IMR-90 (cell line): ENCODE measurements at regions not wholly inside any gene's neighbourhood (a gene's known extent, or its start where the extent isn't known, plus 50 kb on each side); places are given as distances from the start of the nearest gene placed in this dataset.
A peak's percentile ranks its signal among the peaks of the same experiment; 100 is the strongest.

Source experiments
- ATAC-seq: fragments of 200-7000 bp; cut with Tn5 transposase; 2 replicates; pipeline ENCODE4 v1.9.1; 2020; ENCODE audit warnings: low read depth, mild to moderate bottlenecking, moderate library complexity
- BruUV-seq: library from RNA; stranded (reverse); fragments of 400-500 nt; replicated peaks from 2 replicates; lab custom pipeline; 2021; lab: Mats Ljungman, UMichigan
- CTCF ChIA-PET: fragments of 300-600 bp; formaldehyde crosslinking; extraction: SDS; loops from one replicate; lab custom pipeline; 2021; ENCODE audit warnings: antibody characterized with exemption; lab: Yijun Ruan, JAX
- POLR2A ChIA-PET: fragments of 300-600 bp; sonication (Branson Sonifier 250); formaldehyde crosslinking; loops from one replicate; lab custom pipeline; 2022; ENCODE audit warnings: antibody characterized with exemption; ENCODE audit not compliant: unreplicated experiment; lab: Charles Lee
- DNase-seq: peaks from one replicate; pipeline ENCODE4 v3.0.0; 2013
- H2AFZ ChIP-seq: replicated peaks from 2 replicates; pipeline ENCODE3; 2013; ENCODE audit warnings: low read length, mild to moderate bottlenecking; ENCODE audit not compliant: poor library complexity
- H2AK5ac ChIP-seq: 2 replicates; pipeline ENCODE4 v1.6.1; 2013; ENCODE audit warnings: low read depth, low read length, inconsistent platforms
- H2AK9ac ChIP-seq: replicated peaks from 2 replicates; pipeline ENCODE3; 2013; ENCODE audit warnings: mild to moderate bottlenecking, low read depth, low read length, moderate library complexity; ENCODE audit not compliant: poor library complexity
- H2BK120ac ChIP-seq: 2 replicates; pipeline ENCODE4 v1.6.1; 2013; ENCODE audit warnings: low read depth, low read length, inconsistent platforms
- H2BK15ac ChIP-seq: 3 replicates; pipeline ENCODE4 v1.6.1; 2013; ENCODE audit warnings: low read depth, low read length, inconsistent platforms
- H2BK20ac ChIP-seq: 2 replicates; pipeline ENCODE4 v1.6.1; 2013; ENCODE audit warnings: low read depth, mild to moderate bottlenecking, inconsistent platforms, low read length, moderate library complexity
- H2BK5ac ChIP-seq: 2 replicates; pipeline ENCODE4 v1.6.1; 2013; ENCODE audit warnings: mild to moderate bottlenecking, low read depth, low read length, inconsistent platforms; ENCODE audit not compliant: poor library complexity, severe bottlenecking
- H3K14ac ChIP-seq: replicated peaks from 2 replicates; pipeline ENCODE4 v1.6.1; 2013; ENCODE audit warnings: low read depth, low read length, inconsistent platforms
- H3K18ac ChIP-seq: 2 replicates; pipeline ENCODE4 v1.6.1; 2013; ENCODE audit warnings: low read depth, low read length, control low read depth
- H3K23ac ChIP-seq: 2 replicates; pipeline ENCODE4 v1.6.1; 2013; ENCODE audit warnings: low read depth, low read length, inconsistent platforms
- H3K27ac ChIP-seq: 2 replicates; pipeline ENCODE4 v1.5.1; 2013; ENCODE audit warnings: mild to moderate bottlenecking, control low read depth, low read length; ENCODE audit not compliant: insufficient read depth
- H3K27me3 ChIP-seq: 2 replicates; pipeline ENCODE4 v1.6.1; 2013; ENCODE audit warnings: low read length; ENCODE audit not compliant: control insufficient read depth, insufficient read depth
- H3K36me3 ChIP-seq: 2 replicates; pipeline ENCODE4 v1.6.1; 2013; ENCODE audit warnings: low read length, mixed read lengths; ENCODE audit not compliant: control insufficient read depth, insufficient read depth
- H3K4ac ChIP-seq: 2 replicates; pipeline ENCODE4 v1.6.1; 2013; ENCODE audit warnings: low read depth, low read length, inconsistent platforms
- H3K4me1 ChIP-seq: 2 replicates; pipeline ENCODE4 v1.6.1; 2013; ENCODE audit warnings: low read length, mixed read lengths; ENCODE audit not compliant: control insufficient read depth, insufficient read depth
- H3K4me2 ChIP-seq: 2 replicates; pipeline ENCODE4 v1.6.1; 2013; ENCODE audit warnings: low read depth, mild to moderate bottlenecking, control low read depth, low read length, moderate library complexity
- H3K4me3 ChIP-seq: 2 replicates; pipeline ENCODE4 v1.5.1; 2013; ENCODE audit warnings: low read depth, mild to moderate bottlenecking, control low read depth, low read length, moderate library complexity; ENCODE audit not compliant: insufficient read depth
- H3K56ac ChIP-seq: 2 replicates; pipeline ENCODE4 v1.6.1; 2013; ENCODE audit warnings: low read length, inconsistent platforms; ENCODE audit not compliant: insufficient read depth; ENCODE audit errors: extremely low read depth
- H3K79me1 ChIP-seq, 2 experiments: 2 replicates each; pipeline ENCODE4 v1.6.1; 2013; ENCODE audit warnings: low read length in 2 of 2, inconsistent platforms in 1 of 2, low read depth in 1 of 2
- H3K9ac ChIP-seq: 2 replicates; pipeline ENCODE4 v1.6.1; 2013; ENCODE audit warnings: low read depth, low read length, control low read depth
- H3K9me1 ChIP-seq: 2 replicates; pipeline ENCODE4 v1.6.1; 2013; ENCODE audit warnings: low read length, inconsistent platforms; ENCODE audit not compliant: insufficient read depth
- H3K9me3 ChIP-seq: 2 replicates; pipeline ENCODE4 v1.6.1; 2013; ENCODE audit warnings: low read length; ENCODE audit not compliant: control insufficient read depth, insufficient read depth
- H4K20me1 ChIP-seq: 2 replicates; pipeline ENCODE4 v1.6.1; 2013; ENCODE audit warnings: low read length, inconsistent platforms; ENCODE audit not compliant: insufficient read depth
- H4K5ac ChIP-seq: 2 replicates; pipeline ENCODE4 v1.6.1; 2013; ENCODE audit warnings: mild to moderate bottlenecking, low read depth, low read length, control low read depth
- H4K8ac ChIP-seq, 2 experiments: 2 replicates each; pipeline ENCODE4 v1.6.1; 2013; ENCODE audit warnings: low read depth in 2 of 2, low read length in 2 of 2, control low read depth in 1 of 2, inconsistent platforms in 1 of 2
- H4K91ac ChIP-seq: 2 replicates; pipeline ENCODE4 v1.6.1; 2013; ENCODE audit warnings: low read depth, low read length, inconsistent platforms; ENCODE audit not compliant: insufficient read depth
- CEBPB ChIP-seq: IDR thresholded peaks from 2 replicates; pipeline ENCODE4 v1.6.1; 2012; ENCODE audit warnings: low read depth, low read length, improper control_type of control experiment
- CTCF ChIP-seq: conservative IDR thresholded peaks from 2 replicates; pipeline ENCODE4 v1.5.1; 2012; ENCODE audit warnings: mild to moderate bottlenecking, low read depth, low read length, improper control_type of control experiment
- MAFK ChIP-seq: IDR thresholded peaks from 2 replicates; pipeline ENCODE4 v1.6.1; 2012; ENCODE audit warnings: low read depth, low read length, improper control_type of control experiment
- NFE2L2 ChIP-seq: fragments of 150-350 bp; IDR thresholded peaks from 2 replicates; pipeline ENCODE4 v1.6.1; 2016; ENCODE audit warnings: low read depth, mild to moderate bottlenecking, low read length
- POLR2A ChIP-seq: IDR thresholded peaks from 2 replicates; pipeline ENCODE4 v1.6.1; 2012; ENCODE audit warnings: mild to moderate bottlenecking, low read depth, low read length
- RCOR1 ChIP-seq: IDR thresholded peaks from 2 replicates; pipeline ENCODE4 v1.6.1; 2012; ENCODE audit warnings: mild to moderate bottlenecking, low read length, improper control_type of control experiment; ENCODE audit not compliant: insufficient replicate concordance
- SMC3 ChIP-seq: fragments of 150-350 bp; IDR thresholded peaks from 2 replicates; pipeline ENCODE4 v1.6.1; 2016; ENCODE audit warnings: low read depth, mild to moderate bottlenecking, antibody characterized with exemption, low read length, moderate library complexity
- WGBS, 2 experiments: methylation state at CpG; one replicate each; pipeline versions ENCODE4 v1.1.5 to v1.1.7; 2013; ENCODE audit warnings: missing lambda C conversion rate in 2 of 2; ENCODE audit not compliant: insufficient read length in 1 of 2; ENCODE audit errors: extremely low coverage in 2 of 2; 5-methylcytosine and 5-hydroxymethylcytosine counted together
- dilution Hi-C: fragments of 300-500 bp; cut with HindIII; formaldehyde crosslinking; loops from one replicate; pipeline ENCODE4 v1.14.3; 2018; ENCODE audit warnings: low sequenced_read_pairs; ENCODE audit not compliant: unreplicated experiment
- in situ Hi-C: fragments of 300-500 bp; cut with MboI; formaldehyde crosslinking; loops from 3 replicates; pipeline ENCODE4 v1.14.3; 2019; ENCODE audit warnings: low sequenced_read_pairs, inconsistent platforms, mixed read lengths
- intact Hi-C: fragments of 100-400 bp; cut with micrococcal nuclease; formaldehyde crosslinking; loops from 2 replicates; pipeline ENCODE4 v1.10.0; 2022

- Histone ChIP-seq H4K91ac (no peak overlapping the region), H2AK9ac (no peak overlapping the region), H3K14ac (no peak overlapping the region), H4K20me1 (no peaks in the 10 kb centered on the region), H2BK5ac (no peak overlapping the region), H3K9me3 (no peaks in the 10 kb centered on the region), H2AFZ (no peak overlapping the region), H3K9me1 (no peaks in the 10 kb centered on the region), H3K9ac (no peak overlapping the region), H3K4ac (no peak overlapping the region), H2AK5ac (no peak overlapping the region), H3K27me3 (no peaks in the 10 kb centered on the region), H3K4me1 (no peaks in the 10 kb centered on the region), H3K4me2 (no peak overlapping the region), H3K56ac (0 out of 2 replicates have a peak overlapping the region, but pooled peaks have one; percentile 11), H2BK15ac (no peak overlapping the region), H3K79me1 (no peaks in the 10 kb centered on the region), H2BK120ac (no peak overlapping the region), H3K23ac (no peak overlapping the region), H3K36me3 (no peaks in the 10 kb centered on the region), H3K27ac (no peak overlapping the region), H4K5ac (no peak overlapping the region), H3K18ac (no peak overlapping the region), H2BK20ac (no peak overlapping the region), H4K8ac (no peak overlapping the region), H3K4me3 (no peak overlapping the region)
- no CpG with 5 or more reads among the region's 2 CpGs for WGBS, 2 experiments
- TF ChIP-seq POLR2A (no peak), MAFK (no peak), CTCF (no peak), SMC3 (no peak), CEBPB (no peak), NFE2L2 (peak; percentile 95), RCOR1 (no peak)
- dilution Hi-C loops (no loop called here), in situ Hi-C loops (no loop called here), intact Hi-C loops (no loop called here)
- no peak for ATAC-seq
- ChIA-PET CTCF (no interaction called here), POLR2A (no interaction called here)
- DNase-seq: peak; percentile 1
- no TSS peak for BruUV-seq
Observed at GRCh38 chr12:60920841-60921495, 1325.1 kb downstream of the SLC16A7 start.
